OCI-LY7 (cell line): ENCODE measurements at regions not wholly inside any gene's neighbourhood (a gene's known extent, or its start where the extent isn't known, plus 50 kb on each side); places are given as distances from the start of the nearest gene placed in this dataset.

Source experiments
- BruUV-seq: library from RNA; stranded (reverse); fragments of 400-500 nt; replicated peaks from 2 replicates; lab custom pipeline; 2021; lab: Mats Ljungman, UMichigan
- CTCF ChIA-PET: fragments of 300-600 bp; sonication (Branson Sonifier 250); formaldehyde crosslinking; loops from one replicate; lab custom pipeline; 2022; ENCODE audit warnings: antibody characterized with exemption; ENCODE audit not compliant: unreplicated experiment; lab: Charles Lee
- POLR2A ChIA-PET: fragments of 300-600 bp; sonication (Branson Sonifier 250); formaldehyde crosslinking; loops from one replicate; lab custom pipeline; 2022; ENCODE audit warnings: antibody characterized with exemption; lab: Charles Lee
- DNase-seq: peaks from one replicate; pipeline ENCODE4 v3.0.0-alpha.2; 2015; ENCODE audit warnings: low spot score
- H2AFZ ChIP-seq: fragments of 200-600 bp; sonication (generic), shearing (Covaris generic); 2 replicates; pipeline ENCODE4 v1.6.1; 2014; ENCODE audit warnings: mild to moderate bottlenecking, antibody characterized with exemption, low read length, moderate library complexity
- H3K27ac ChIP-seq: fragments of 200-600 bp; sonication (generic); 2 replicates; pipeline ENCODE4 v1.5.1; 2014; ENCODE audit warnings: mixed run types, low read depth, mild to moderate bottlenecking, moderate library complexity, low read length, inconsistent platforms; ENCODE audit not compliant: poor library complexity, severe bottlenecking
- H3K36me3 ChIP-seq: fragments of 200-600 bp; sonication (generic); 2 replicates; pipeline ENCODE4 v1.6.1; 2014; ENCODE audit warnings: mild to moderate bottlenecking, antibody characterized with exemption, low read length, moderate library complexity, mixed read lengths; ENCODE audit not compliant: insufficient read depth
- H3K4me1 ChIP-seq: fragments of 200-600 bp; sonication (generic); 2 replicates; pipeline ENCODE4 v1.5.1; 2014; ENCODE audit warnings: mild to moderate bottlenecking, low read length; ENCODE audit not compliant: insufficient read depth, poor library complexity, severe bottlenecking
- H3K4me2 ChIP-seq: fragments of 200-600 bp; sonication (generic); 2 replicates; pipeline ENCODE4 v1.6.1; 2014; ENCODE audit warnings: mild to moderate bottlenecking, low read length
- H3K4me3 ChIP-seq: fragments of 200-600 bp; sonication (generic); 2 replicates; pipeline ENCODE4 v1.5.1; 2014; ENCODE audit warnings: mild to moderate bottlenecking, low read depth, low read length; ENCODE audit not compliant: poor library complexity, severe bottlenecking
- H3K79me2 ChIP-seq: fragments of 200-600 bp; sonication (generic); 2 replicates; pipeline ENCODE4 v1.6.1; 2016; ENCODE audit warnings: low read depth, mild to moderate bottlenecking, low read length, moderate library complexity, mixed read lengths; ENCODE audit not compliant: insufficient read depth
- H3K9me2 ChIP-seq: fragments of 200-600 bp; sonication (generic); 2 replicates; pipeline ENCODE4 v1.6.1; 2016; ENCODE audit warnings: mild to moderate bottlenecking, low read length, mixed read lengths; ENCODE audit not compliant: insufficient read depth
- H3K9me3 ChIP-seq: fragments of 200-600 bp; sonication (generic); 2 replicates; pipeline ENCODE4 v1.6.1; 2014; ENCODE audit warnings: mild to moderate bottlenecking, mixed run types, low read length, mixed read lengths
- H4K20me1 ChIP-seq: fragments of 200-600 bp; sonication (generic); 2 replicates; pipeline ENCODE4 v1.6.1; 2014; ENCODE audit warnings: mild to moderate bottlenecking, antibody characterized with exemption, low read length, moderate library complexity, mixed read lengths; ENCODE audit not compliant: insufficient read depth
- EZH2phosphoT487 ChIP-seq: fragments of 200-600 bp; sonication (generic); IDR thresholded peaks from 2 replicates; pipeline ENCODE4 v1.6.1; 2018; ENCODE audit warnings: low read depth, borderline replicate concordance, mild to moderate bottlenecking, mixed run types, antibody characterized with exemption, low read length, moderate library complexity, mixed read lengths
- intact Hi-C: fragments of 100-400 bp; cut with micrococcal nuclease; formaldehyde crosslinking; loops from one replicate; pipeline ENCODE4 v1.10.0; 2022; ENCODE audit not compliant: unreplicated experiment
- TF ChIP-seq, protein P1 (sequence below): fragments of 200-600 bp; sonication (generic); conservative IDR thresholded peaks from 2 replicates; pipeline ENCODE4 v1.5.1; 2014; ENCODE audit warnings: mild to moderate bottlenecking, antibody characterized with exemption, low read length, moderate library complexity, mixed read lengths

GRCh38 chr2:5042666-5043440 is 649.3 kb upstream of the SOX11 start:
- BruUV-seq: no TSS peak
- intact Hi-C loops: no loop called here

GRCh38 chr2:5051300-5051699 is 640.9 kb upstream of the SOX11 start:
- DNase-seq: no peak
- no peak overlapping the region for H2AFZ ChIP-seq
- BruUV-seq: no TSS peak
- H3K4me3 ChIP-seq: no peak overlapping the region
- no peaks in the 10 kb centered on the region for H3K79me2 ChIP-seq
- intact Hi-C loops: no loop called here
- no peaks in the 10 kb centered on the region for H3K9me2 ChIP-seq
- CTCF ChIA-PET: no interaction called here
- H3K4me2 ChIP-seq: no peak overlapping the region
- no peaks in the 10 kb centered on the region for H3K4me1 ChIP-seq
- TF ChIP-seq EZH2phosphoT487: no peak
- TF ChIP-seq, protein P1, sequence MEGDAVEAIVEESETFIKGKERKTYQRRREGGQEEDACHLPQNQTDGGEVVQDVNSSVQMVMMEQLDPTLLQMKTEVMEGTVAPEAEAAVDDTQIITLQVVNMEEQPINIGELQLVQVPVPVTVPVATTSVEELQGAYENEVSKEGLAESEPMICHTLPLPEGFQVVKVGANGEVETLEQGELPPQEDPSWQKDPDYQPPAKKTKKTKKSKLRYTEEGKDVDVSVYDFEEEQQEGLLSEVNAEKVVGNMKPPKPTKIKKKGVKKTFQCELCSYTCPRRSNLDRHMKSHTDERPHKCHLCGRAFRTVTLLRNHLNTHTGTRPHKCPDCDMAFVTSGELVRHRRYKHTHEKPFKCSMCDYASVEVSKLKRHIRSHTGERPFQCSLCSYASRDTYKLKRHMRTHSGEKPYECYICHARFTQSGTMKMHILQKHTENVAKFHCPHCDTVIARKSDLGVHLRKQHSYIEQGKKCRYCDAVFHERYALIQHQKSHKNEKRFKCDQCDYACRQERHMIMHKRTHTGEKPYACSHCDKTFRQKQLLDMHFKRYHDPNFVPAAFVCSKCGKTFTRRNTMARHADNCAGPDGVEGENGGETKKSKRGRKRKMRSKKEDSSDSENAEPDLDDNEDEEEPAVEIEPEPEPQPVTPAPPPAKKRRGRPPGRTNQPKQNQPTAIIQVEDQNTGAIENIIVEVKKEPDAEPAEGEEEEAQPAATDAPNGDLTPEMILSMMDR: no peak
- H3K9me3 ChIP-seq: no peaks in the 10 kb centered on the region
- H3K36me3 ChIP-seq: no peaks in the 10 kb centered on the region
- no peak overlapping the region for H3K27ac ChIP-seq
- POLR2A ChIA-PET: no interaction called here
- no peaks in the 10 kb centered on the region for H4K20me1 ChIP-seq

More at GRCh38 chr2:5042666-5043440, 649.3 kb upstream of the SOX11 start:
- Histone ChIP-seq H3K9me2 (no peaks in the 10 kb centered on the region), H3K9me3 (no peaks in the 10 kb centered on the region), H3K27ac (no peak overlapping the region), H3K4me1 (no peaks in the 10 kb centered on the region), H3K4me3 (no peak overlapping the region), H2AFZ (no peak overlapping the region), H4K20me1 (no peaks in the 10 kb centered on the region), H3K36me3 (no peaks in the 10 kb centered on the region), H3K79me2 (no peaks in the 10 kb centered on the region), H3K4me2 (no peak overlapping the region)
- TF ChIP-seq EZH2phosphoT487: no peak
- TF ChIP-seq, protein P1: no peak
- POLR2A ChIA-PET: interaction anchor here (0.9 kb wide), 1 partner anchor 150 kb away, joined by 3 read pairs; no protein-coding TSS in a partner anchor
- CTCF ChIA-PET: no interaction called here
- no peak for DNase-seq

DNA sequence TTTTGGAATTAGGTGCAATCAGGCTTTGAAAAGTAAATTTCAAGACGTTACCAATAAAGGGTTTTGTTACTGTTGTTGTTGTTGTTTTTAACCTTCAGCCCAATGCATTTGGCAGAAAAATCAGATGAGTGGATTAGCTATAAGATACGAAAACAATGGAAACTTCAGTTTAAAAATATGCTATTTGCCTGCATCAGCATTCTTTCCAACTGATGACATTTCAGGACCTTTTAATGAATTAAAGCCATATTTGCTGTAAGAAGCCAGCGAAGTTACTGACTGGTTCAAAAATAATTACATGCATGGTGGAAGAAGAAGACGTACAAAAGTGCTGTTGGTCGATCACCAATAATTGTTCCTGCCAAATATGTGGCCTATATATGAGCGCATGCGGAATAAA is 639.3 kb upstream of the SOX11 start:
- no peak for TF ChIP-seq EZH2phosphoT487
- TF ChIP-seq, protein P1: no peak
- POLR2A ChIA-PET: interaction anchor here (1.0 kb wide), 1 partner anchor 16 kb away, joined by 8 read pairs; no protein-coding TSS in a partner anchor
- Histone ChIP-seq H2AFZ (no peak overlapping the region), H3K27ac (no peak overlapping the region), H3K79me2 (no peaks in the 10 kb centered on the region), H3K4me2 (no peak overlapping the region), H3K9me2 (no peaks in the 10 kb centered on the region), H3K4me3 (no peak overlapping the region), H3K36me3 (no peaks in the 10 kb centered on the region), H3K9me3 (no peaks in the 10 kb centered on the region), H3K4me1 (no peaks in the 10 kb centered on the region), H4K20me1 (no peaks in the 10 kb centered on the region)
- BruUV-seq: no TSS peak
- intact Hi-C loops: no loop called here
- CTCF ChIA-PET: no interaction called here
- no peak for DNase-seq
